LNCaP clone FGC (cell line): ENCODE measurements at regions not wholly inside any gene's neighbourhood (a gene's known extent, or its start where the extent isn't known, plus 50 kb on each side); places are given as distances from the start of the nearest gene placed in this dataset.
"Not testable (repeated sequence)": the region's sequence is repeated elsewhere in the genome, so short reads cannot be mapped to it uniquely, and the experiment has no call there.

Experiments used
- DNase-seq: peaks from one replicate; pipeline ENCODE4 v3.0.0-alpha.2; 2011; ENCODE audit warnings: low read depth
- H3K4me3 ChIP-seq: 2 replicates; pipeline ENCODE4 v1.5.1; 2011; ENCODE audit warnings: mild to moderate bottlenecking, low read depth, low read length, control low read depth
- TF ChIP-seq, protein P1 (sequence below): IDR thresholded peaks from 2 replicates; pipeline ENCODE4 v1.5.1; 2012; ENCODE audit warnings: mild to moderate bottlenecking; ENCODE audit not compliant: control insufficient read depth, insufficient read depth; ENCODE audit errors: extremely low read depth

DNA sequence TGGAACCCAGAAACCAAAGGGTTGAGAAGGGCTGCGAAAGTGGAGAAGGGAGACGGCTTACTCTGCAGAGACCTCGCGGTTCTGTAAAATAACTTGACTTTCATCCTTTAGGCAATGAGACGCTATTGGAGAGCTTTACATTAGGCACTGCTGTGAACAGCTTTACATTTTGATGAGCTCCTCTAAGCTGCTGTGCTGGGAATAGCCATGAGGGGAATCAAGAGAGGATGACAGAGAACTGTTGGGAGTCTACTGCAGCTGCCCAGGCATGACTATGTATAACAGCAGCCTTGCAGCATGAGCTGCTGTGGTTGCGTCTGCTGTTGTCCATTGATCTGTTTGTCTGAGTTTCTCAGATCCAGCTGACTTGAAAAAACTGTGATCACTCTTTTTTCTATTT, 310.8 kb upstream of the MAP2 start:
- TF ChIP-seq, protein P1, sequence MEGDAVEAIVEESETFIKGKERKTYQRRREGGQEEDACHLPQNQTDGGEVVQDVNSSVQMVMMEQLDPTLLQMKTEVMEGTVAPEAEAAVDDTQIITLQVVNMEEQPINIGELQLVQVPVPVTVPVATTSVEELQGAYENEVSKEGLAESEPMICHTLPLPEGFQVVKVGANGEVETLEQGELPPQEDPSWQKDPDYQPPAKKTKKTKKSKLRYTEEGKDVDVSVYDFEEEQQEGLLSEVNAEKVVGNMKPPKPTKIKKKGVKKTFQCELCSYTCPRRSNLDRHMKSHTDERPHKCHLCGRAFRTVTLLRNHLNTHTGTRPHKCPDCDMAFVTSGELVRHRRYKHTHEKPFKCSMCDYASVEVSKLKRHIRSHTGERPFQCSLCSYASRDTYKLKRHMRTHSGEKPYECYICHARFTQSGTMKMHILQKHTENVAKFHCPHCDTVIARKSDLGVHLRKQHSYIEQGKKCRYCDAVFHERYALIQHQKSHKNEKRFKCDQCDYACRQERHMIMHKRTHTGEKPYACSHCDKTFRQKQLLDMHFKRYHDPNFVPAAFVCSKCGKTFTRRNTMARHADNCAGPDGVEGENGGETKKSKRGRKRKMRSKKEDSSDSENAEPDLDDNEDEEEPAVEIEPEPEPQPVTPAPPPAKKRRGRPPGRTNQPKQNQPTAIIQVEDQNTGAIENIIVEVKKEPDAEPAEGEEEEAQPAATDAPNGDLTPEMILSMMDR: no peak
- DNase-seq: no peak
- no peak overlapping the region for H3K4me3 ChIP-seq

DNA sequence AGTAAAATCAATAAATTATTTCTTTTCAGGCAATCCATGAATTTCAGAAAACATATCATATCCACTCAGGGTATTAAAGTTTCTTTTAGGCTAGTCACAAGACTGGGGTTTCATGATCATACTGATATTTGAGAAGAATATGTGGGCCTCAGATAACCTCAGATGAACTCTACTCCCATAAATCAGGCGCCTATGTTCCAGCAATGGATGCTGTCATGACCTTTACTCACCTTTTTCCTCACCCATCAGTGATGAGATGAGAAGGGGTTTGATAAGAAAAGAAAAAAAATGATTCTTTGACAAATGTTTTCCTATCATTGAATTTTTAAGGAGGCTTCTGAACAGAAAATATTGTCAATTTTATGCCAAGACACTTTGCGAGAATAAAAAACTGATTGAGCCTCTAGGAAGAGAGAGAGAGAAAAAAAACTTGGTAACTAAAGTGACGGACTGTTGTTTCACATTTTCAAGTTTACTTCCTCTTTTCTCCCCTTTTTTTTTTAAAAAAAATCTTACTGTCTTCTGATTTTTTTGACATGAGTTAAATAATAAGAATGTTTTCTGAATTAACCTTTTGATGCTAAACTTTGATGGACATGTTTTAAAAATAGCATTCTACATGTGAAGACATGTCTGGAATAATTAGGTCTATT, 309.1 kb upstream of the MAP2 start:
- TF ChIP-seq, protein P1: no peak
- no peak for DNase-seq
- H3K4me3 ChIP-seq: no peak overlapping the region

DNA sequence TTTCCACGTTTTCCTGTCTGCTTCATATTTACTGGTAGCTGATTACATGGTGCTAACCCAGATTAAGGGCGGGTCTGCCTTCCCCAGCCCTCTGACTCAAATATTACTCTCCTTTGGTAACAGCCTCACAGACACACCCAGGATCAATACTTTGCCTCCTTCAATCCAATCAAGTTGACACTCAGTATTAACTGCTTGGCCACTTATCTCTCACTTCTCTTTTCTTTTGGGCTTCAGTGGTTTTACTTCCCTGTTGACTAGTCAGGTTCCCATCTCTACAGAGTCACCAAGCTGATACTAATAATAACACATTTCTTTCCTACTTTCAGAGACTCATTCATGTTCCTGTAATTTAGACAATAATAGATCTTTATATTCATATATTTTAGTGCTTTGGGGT, 302.2 kb upstream of the MAP2 start:
- no peak overlapping the region for H3K4me3 ChIP-seq
- DNase-seq: no peak
- TF ChIP-seq, protein P1: no peak

DNA sequence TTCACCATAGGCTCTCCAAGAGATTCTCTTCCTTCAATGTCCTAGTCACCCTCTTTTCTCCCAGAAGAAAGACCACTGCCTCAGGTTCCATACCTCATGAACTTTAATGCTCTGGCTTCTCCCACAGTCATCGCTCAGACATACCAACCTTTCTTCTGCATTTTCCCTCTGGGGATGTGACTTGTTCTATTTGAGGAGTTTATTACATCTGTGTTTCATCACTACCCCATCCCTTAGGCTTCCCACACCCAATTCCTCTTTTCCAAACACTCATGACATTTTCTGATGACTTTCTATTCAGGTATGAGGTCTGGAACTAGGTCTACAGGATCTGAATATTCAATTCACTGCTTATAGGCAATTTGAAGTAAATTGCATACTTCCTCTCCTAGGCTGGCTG, 298.6 kb upstream of the MAP2 start:
- no peak for DNase-seq
- TF ChIP-seq, protein P1: no peak

DNA sequence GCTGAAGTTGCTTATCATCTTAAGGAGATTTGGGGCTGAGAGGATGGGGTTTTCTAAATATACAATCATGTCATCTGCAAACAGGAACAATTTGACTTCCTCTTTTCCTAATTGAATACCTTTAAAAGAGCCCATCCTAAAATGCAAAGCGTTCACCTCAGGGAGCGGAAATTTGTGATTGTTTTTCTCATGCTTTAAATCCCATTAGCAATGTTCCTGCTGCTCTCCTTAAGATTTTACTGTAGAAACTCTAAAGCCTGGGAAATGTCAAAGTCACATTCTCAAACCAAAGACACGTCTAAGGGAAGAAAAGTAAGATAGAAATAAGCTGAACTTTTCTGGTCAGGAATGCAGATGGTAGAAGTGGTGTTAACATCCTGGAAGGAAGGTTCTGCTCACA, 285.8 kb upstream of the MAP2 start:
- TF ChIP-seq, protein P1: no peak
- no peak overlapping the region for H3K4me3 ChIP-seq
- DNase-seq: no peak

More for the DNA sequence above, 298.6 kb upstream of the MAP2 start:
- no peak overlapping the region for H3K4me3 ChIP-seq

DNA sequence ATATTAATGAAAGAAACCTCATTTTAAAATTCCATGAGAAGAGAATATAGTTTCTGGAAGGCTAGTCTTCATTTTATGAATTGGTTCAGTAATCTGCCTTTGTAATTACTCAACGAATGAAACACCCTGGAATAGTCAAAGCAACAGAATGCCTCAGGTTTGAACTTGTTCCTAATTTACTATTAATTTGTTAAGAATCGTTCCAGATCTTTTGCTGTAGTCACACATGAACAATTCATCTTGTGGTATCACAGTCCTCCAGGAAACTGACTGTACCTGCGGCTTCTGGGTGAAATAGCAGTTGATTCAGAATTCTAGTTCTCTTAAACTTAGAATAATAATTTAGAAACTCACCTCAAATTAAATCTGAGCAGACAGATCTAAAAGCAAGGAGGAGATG, 282.7 kb upstream of the MAP2 start:
- TF ChIP-seq, protein P1: no peak
- DNase-seq: no peak
- H3K4me3 ChIP-seq: no peak overlapping the region

DNA sequence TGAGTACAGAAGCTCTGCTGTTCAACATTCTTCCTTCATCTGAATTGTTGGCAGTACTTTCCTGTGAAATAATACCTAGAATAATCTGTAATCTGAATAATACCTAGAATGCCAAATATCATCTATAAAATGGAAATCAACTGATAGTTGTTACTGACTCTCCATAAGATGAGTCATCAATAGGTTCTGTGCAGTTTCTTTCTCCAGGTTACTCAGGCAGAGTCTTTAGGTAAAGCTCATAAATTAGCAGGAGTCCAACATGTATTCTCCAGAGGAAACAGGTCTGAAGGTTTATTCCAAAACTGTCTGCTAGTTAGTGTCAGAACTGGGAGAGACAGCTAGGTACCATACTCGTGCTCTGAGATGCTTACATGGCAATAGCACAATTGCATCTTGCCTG, 282.0 kb upstream of the MAP2 start:
- TF ChIP-seq, protein P1: no peak
- DNase-seq: no peak
- H3K4me3 ChIP-seq: no peak overlapping the region

DNA sequence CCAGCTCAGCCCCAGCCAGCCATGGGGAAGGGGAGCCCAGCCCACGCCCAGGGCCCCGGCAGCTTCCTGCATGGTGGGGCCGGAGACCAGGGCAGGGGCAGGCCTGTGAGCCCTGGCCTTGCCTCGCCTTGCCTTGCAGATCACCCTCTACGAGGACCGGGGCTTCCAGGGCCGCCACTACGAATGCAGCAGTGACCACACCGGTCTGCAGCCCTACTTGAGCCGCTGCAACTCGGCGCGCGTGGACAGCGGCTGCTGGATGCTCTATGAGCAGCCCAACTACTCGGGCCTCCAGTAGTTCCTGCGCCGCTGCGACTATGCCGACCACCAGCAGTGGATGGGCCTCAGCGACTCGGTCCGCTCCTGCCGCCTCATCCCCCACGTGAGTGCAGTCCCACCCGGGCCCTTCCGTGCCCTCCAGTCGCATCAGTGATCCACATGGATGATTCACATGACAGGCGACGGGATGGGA, 278.6 kb upstream of the MAP2 start:
- not testable (repeated sequence) for H3K4me3 ChIP-seq, DNase-seq
